ENCODE measurements at regions not wholly inside any gene's neighbourhood (a gene's known extent, or its start where the extent isn't known, plus 50 kb on each side); places are given as distances from the start of the nearest gene placed in this dataset.

DNA sequence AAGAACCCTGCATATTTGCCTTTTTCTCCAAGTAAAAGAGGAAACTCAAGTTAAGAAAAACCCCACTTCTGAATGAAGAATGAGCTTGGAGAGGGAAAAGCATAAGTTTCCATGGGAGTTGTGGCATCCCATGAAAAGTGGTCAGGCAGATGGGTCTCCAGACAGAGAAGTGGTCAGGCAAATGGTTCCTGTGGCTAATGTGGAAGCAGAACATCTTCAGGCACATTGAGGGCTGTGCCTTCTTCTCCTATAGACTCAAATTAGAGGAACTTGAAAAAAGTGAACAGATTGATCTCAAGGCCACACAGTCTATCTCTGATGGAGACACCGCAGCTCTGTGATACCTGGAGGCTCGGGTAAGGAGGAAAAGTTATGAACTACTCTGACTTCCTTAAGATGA, 55.7 kb upstream of the KIRREL1 start:
- Mint-ChIP-seq H3K36me3 (no peaks in the 10 kb centered on the region), H3K4me3 (no peak overlapping the region), H3K4me1 (no peaks in the 10 kb centered on the region), H3K27ac (no peak overlapping the region), H3K9me3 (no peaks in the 10 kb centered on the region), H3K27me3 (ENCODE audit: low read depth) (peaks cover 6% of the 10 kb centered on the region)
- DNase-seq (ENCODE audit: low spot score) (no peak), ATAC-seq (no peak)
- POLR2A ChIA-PET = no interaction called here
- CTCF ChIA-PET = interaction anchor here (1.4 to 2.1 kb wide), 3 partner anchors 11 to 184 kb away, joined by 3 to 11 read pairs (median 6); no protein-coding TSS in a partner anchor
- TF ChIP-seq TCF7 (CRISPR knock-in tag; IDR thresholded peaks at IDR 0.05; ENCODE audit: low read depth) (no peak), ZNF317 (CRISPR knock-in tag; IDR thresholded peaks at IDR 0.05; ENCODE audit: borderline replicate concordance, low read depth) (no peak), KAT7 (CRISPR knock-in tag; IDR thresholded peaks at IDR 0.05; ENCODE audit: borderline replicate concordance) (no peak), RELA (CRISPR knock-in tag; IDR thresholded peaks at IDR 0.05; ENCODE audit: borderline replicate concordance) (no peak), ZNF263 (CRISPR knock-in tag; IDR thresholded peaks at IDR 0.05; ENCODE audit: low read depth) (no peak), ATF1 (CRISPR knock-in tag; IDR thresholded peaks at IDR 0.05) (no peak), HMGA2 (CRISPR knock-in tag; IDR thresholded peaks at IDR 0.05) (no peak), E2F4 (CRISPR knock-in tag; IDR thresholded peaks at IDR 0.05; ENCODE audit: borderline replicate concordance, low read depth) (no peak), ELF4 (CRISPR knock-in tag; IDR thresholded peaks at IDR 0.05; ENCODE audit: low read depth) (no peak), ZNF512 (CRISPR knock-in tag; IDR thresholded peaks at IDR 0.05; ENCODE audit: borderline replicate concordance) (no peak), ZSCAN18 (CRISPR knock-in tag; IDR thresholded peaks at IDR 0.05) (no peak), ZNF121 (CRISPR knock-in tag; IDR thresholded peaks at IDR 0.05) (no peak)
- TF ChIP-seq, protein P1, sequence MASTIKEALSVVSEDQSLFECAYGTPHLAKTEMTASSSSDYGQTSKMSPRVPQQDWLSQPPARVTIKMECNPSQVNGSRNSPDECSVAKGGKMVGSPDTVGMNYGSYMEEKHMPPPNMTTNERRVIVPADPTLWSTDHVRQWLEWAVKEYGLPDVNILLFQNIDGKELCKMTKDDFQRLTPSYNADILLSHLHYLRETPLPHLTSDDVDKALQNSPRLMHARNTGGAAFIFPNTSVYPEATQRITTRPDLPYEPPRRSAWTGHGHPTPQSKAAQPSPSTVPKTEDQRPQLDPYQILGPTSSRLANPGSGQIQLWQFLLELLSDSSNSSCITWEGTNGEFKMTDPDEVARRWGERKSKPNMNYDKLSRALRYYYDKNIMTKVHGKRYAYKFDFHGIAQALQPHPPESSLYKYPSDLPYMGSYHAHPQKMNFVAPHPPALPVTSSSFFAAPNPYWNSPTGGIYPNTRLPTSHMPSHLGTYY (CRISPR knock-in tag; IDR thresholded peaks at IDR 0.05) = no peak

- CTCF ChIA-PET = no interaction called here
- Mint-ChIP-seq H3K27ac (no peak overlapping the region), H3K9me3 (no peaks in the 10 kb centered on the region), H3K4me3 (no peak overlapping the region), H3K36me3 (no peaks in the 10 kb centered on the region), H3K27me3 (ENCODE audit: low read depth) (peaks cover 6% of the 10 kb centered on the region), H3K4me1 (no peaks in the 10 kb centered on the region)
- no peak for DNase-seq (ENCODE audit: low spot score)
- POLR2A ChIA-PET = no interaction called here
- no peak for TF ChIP-seq ZNF232 (CRISPR knock-in tag; IDR thresholded peaks at IDR 0.05)
- no peak for TF ChIP-seq ARID4B (CRISPR knock-in tag; IDR thresholded peaks at IDR 0.05; ENCODE audit: borderline replicate concordance)
- no peak for TF ChIP-seq PRRX2 (CRISPR knock-in tag; IDR thresholded peaks at IDR 0.05)
- TF ChIP-seq, protein P2, sequence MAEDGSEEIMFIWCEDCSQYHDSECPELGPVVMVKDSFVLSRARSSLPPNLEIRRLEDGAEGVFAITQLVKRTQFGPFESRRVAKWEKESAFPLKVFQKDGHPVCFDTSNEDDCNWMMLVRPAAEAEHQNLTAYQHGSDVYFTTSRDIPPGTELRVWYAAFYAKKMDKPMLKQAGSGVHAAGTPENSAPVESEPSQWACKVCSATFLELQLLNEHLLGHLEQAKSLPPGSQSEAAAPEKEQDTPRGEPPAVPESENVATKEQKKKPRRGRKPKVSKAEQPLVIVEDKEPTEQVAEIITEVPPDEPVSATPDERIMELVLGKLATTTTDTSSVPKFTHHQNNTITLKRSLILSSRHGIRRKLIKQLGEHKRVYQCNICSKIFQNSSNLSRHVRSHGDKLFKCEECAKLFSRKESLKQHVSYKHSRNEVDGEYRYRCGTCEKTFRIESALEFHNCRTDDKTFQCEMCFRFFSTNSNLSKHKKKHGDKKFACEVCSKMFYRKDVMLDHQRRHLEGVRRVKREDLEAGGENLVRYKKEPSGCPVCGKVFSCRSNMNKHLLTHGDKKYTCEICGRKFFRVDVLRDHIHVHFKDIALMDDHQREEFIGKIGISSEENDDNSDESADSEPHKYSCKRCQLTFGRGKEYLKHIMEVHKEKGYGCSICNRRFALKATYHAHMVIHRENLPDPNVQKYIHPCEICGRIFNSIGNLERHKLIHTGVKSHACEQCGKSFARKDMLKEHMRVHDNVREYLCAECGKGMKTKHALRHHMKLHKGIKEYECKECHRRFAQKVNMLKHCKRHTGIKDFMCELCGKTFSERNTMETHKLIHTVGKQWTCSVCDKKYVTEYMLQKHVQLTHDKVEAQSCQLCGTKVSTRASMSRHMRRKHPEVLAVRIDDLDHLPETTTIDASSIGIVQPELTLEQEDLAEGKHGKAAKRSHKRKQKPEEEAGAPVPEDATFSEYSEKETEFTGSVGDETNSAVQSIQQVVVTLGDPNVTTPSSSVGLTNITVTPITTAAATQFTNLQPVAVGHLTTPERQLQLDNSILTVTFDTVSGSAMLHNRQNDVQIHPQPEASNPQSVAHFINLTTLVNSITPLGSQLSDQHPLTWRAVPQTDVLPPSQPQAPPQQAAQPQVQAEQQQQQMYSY (CRISPR knock-in tag; IDR thresholded peaks at IDR 0.05) = no peak
- TF ChIP-seq, protein P3, sequence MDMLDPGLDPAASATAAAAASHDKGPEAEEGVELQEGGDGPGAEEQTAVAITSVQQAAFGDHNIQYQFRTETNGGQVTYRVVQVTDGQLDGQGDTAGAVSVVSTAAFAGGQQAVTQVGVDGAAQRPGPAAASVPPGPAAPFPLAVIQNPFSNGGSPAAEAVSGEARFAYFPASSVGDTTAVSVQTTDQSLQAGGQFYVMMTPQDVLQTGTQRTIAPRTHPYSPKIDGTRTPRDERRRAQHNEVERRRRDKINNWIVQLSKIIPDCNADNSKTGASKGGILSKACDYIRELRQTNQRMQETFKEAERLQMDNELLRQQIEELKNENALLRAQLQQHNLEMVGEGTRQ (CRISPR knock-in tag; IDR thresholded peaks at IDR 0.05) = no peak
- no peak for TF ChIP-seq TEAD4 (CRISPR knock-in tag; IDR thresholded peaks at IDR 0.05)
- TF ChIP-seq GTF2I (CRISPR knock-in tag; conservative IDR thresholded peaks at IDR 0.05) = no peak
- TF ChIP-seq ZNF396 (CRISPR knock-in tag; IDR thresholded peaks at IDR 0.05; ENCODE audit: borderline replicate concordance) = no peak
- no peak for ATAC-seq
Observed at GRCh38 chr1:157941939-157942338, 51.5 kb upstream of the KIRREL1 start.

Data from WTC11 (cell line).